GM12878 (cell line): ENCODE measurements at regions not wholly inside any gene's neighbourhood (a gene's known extent, or its start where the extent isn't known, plus 50 kb on each side); places are given as distances from the start of the nearest gene placed in this dataset.

Source experiments
- ATAC-seq: fragments of 200-7000 bp; cut with Tn5 transposase; 3 replicates; pipeline ENCODE4 v1.9.1; 2020; ENCODE audit warnings: mild to moderate bottlenecking, moderate library complexity
- BruUV-seq: library from RNA; stranded (reverse); fragments of 400-500 nt; replicated peaks from 2 replicates; lab custom pipeline; 2021; lab: Mats Ljungman, UMichigan
- CTCF ChIA-PET: fragments of 300-600 bp; sonication (Branson Sonifier 250); formaldehyde crosslinking; extraction: SDS; loops from one replicate; lab custom pipeline; 2021; ENCODE audit warnings: inconsistent platforms; lab: Yijun Ruan, JAX
- POLR2A ChIA-PET: fragments of 350-600 bp; formaldehyde crosslinking; extraction: SDS; loops from one replicate; lab custom pipeline; 2021; ENCODE audit warnings: inconsistent platforms; lab: Charles Lee
- RAD21 ChIA-PET: fragments of 300-600 bp; sonication (Branson Sonifier 250); formaldehyde crosslinking; loops from one replicate; lab custom pipeline; 2023; ENCODE audit warnings: antibody characterized with exemption; ENCODE audit not compliant: unreplicated experiment; lab: Charles Lee
- SMC1A ChIA-PET: fragments of 300-600 bp; sonication (Branson Sonifier 250); formaldehyde crosslinking; loops from one replicate; lab custom pipeline; 2023; ENCODE audit not compliant: unreplicated experiment, uncharacterized antibody; lab: Charles Lee
- DNase-seq: peaks from one replicate; pipeline ENCODE4 v3.0.0-alpha.2; 2011; ENCODE audit warnings: low read depth, low spot score
- FAIRE-seq: peaks from 3 replicates; lab custom pipeline; 2011; peaks lifted over from hg19 to GRCh38; lab: Jason Lieb, UNC
- H2AFZ ChIP-seq: 2 replicates; pipeline ENCODE4 v1.6.0; 2011; ENCODE audit warnings: low read depth, low read length, control low read depth; ENCODE audit not compliant: control insufficient read depth
- H3K27ac ChIP-seq: 2 replicates; pipeline ENCODE4 v1.5.1; 2011; ENCODE audit warnings: control low read depth; ENCODE audit not compliant: control insufficient read depth, insufficient read depth
- H3K27me3 ChIP-seq, 2 experiments: replicated peaks in 1 of 2; 2 replicates each; pipeline versions ENCODE4 v1.6.0 to v1.6.1; 2011; ENCODE audit warnings: low read length in 1 of 2; ENCODE audit not compliant: control insufficient read depth in 2 of 2, insufficient read depth in 2 of 2
- H3K36me3 ChIP-seq, 2 experiments: 2 replicates each; pipeline ENCODE4 v1.5.1; 2011; ENCODE audit warnings: low read length in 1 of 2; ENCODE audit not compliant: control insufficient read depth in 2 of 2, insufficient read depth in 2 of 2
- H3K4me1 ChIP-seq: 2 replicates; pipeline ENCODE4 v1.6.1; 2011; ENCODE audit warnings: mild to moderate bottlenecking, low read length, moderate library complexity, mixed read lengths; ENCODE audit not compliant: control insufficient read depth, insufficient read depth
- H3K4me2 ChIP-seq: 2 replicates; pipeline ENCODE4 v1.6.0; 2011; ENCODE audit warnings: control low read depth; ENCODE audit not compliant: control insufficient read depth, insufficient read depth
- H3K4me3 ChIP-seq: fragments of 200-600 bp; sonication (generic); 2 replicates; pipeline ENCODE4 v1.5.1; 2016
- H3K79me2 ChIP-seq: 2 replicates; pipeline ENCODE4 v1.6.0; 2011; ENCODE audit warnings: low read length; ENCODE audit not compliant: control insufficient read depth, insufficient read depth
- H3K9ac ChIP-seq: 2 replicates; pipeline ENCODE4 v1.8.0; 2011; ENCODE audit warnings: low read length, control low read depth, mixed read lengths; ENCODE audit not compliant: control insufficient read depth, insufficient read depth
- H3K9me3 ChIP-seq: replicated peaks from 3 replicates; pipeline ENCODE4 v1.5.1; 2011; ENCODE audit warnings: mild to moderate bottlenecking, low read length; ENCODE audit not compliant: control insufficient read depth, insufficient read depth
- H4K20me1 ChIP-seq: 2 replicates; pipeline ENCODE4 v1.6.0; 2011; ENCODE audit not compliant: control insufficient read depth, insufficient read depth
- EZH2 ChIP-seq: IDR thresholded peaks from 2 replicates; pipeline ENCODE4 v1.6.1; 2012; ENCODE audit warnings: low read depth, mild to moderate bottlenecking, control low read depth, inconsistent platforms, low read length, borderline replicate concordance; ENCODE audit not compliant: control insufficient read depth
- SREBF2 ChIP-seq: IDR thresholded peaks from 2 replicates; pipeline ENCODE4 v1.6.1; 2012; ENCODE audit warnings: mild to moderate bottlenecking, low read length
- WGBS: methylation state at CpG from one replicate; pipeline ENCODE4 v1.1.6; 2016; ENCODE audit warnings: low lambda C conversion rate; ENCODE audit not compliant: insufficient replicate concordance, insufficient coverage; ENCODE audit errors: missing lambda C conversion rate; 5-methylcytosine and 5-hydroxymethylcytosine counted together
- in situ Hi-C: fragments of 300-500 bp; cut with MboI; formaldehyde crosslinking; loops from 9 replicates; pipeline ENCODE4 v1.14.3; 2018; ENCODE audit warnings: mixed read lengths
- intact Hi-C: fragments of 100-400 bp; cut with micrococcal nuclease; formaldehyde crosslinking; loops from one replicate; pipeline ENCODE4 v1.14.2; 2022; ENCODE audit not compliant: unreplicated experiment
- TF ChIP-seq, protein P1 (sequence below): fragments of 450-650 bp; IDR thresholded peaks from 2 replicates; pipeline ENCODE4 v1.6.1; 2017; ENCODE audit warnings: mild to moderate bottlenecking, low read depth, inconsistent platforms; ENCODE audit not compliant: poor library complexity, severe bottlenecking

DNA sequence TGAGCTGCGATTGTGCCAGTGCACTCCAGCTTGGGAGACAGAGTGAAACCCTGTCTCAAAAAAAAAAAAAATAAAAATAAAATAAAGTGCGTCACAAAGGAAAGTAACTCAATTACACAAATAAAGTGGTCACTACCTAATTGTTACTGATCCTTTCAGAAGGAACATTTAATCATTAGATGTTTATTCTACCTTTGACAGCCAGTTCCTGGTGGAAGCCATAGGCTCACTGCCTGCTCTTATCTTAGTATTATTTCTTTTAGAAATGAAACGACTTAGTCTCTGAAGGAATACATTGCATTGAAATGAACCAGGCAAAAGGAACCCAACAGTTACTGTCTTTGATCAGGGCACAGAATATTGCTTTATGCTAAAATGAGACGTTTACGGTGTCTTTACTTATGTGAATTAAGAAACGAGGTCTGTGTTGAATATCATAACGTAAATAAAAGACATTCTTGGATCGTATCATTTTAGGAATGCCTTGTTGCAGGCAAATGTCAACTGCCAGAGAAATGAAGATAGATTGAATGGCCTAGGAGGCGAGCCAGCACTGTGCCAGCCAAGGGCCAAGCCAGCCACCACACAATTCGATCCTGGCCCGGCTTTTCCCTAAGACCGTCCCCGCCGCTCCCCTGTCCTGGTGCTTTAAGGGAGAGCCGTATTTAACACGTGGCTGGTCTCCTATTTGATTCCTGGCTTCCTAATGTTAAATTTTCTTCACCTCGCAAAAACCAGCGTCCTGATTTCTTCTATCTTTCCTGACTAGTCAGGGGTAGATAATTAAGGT lies 136.7 kb upstream of the GMDS start:
- ChIA-PET RAD21 (no interaction called here), CTCF (no interaction called here), POLR2A (no interaction called here), SMC1A (no interaction called here)
- H3K79me2 ChIP-seq, result no peaks in the 10 kb centered on the region
- no peak overlapping the region for H3K4me2 ChIP-seq
- no peak overlapping the region for H3K27ac ChIP-seq
- FAIRE-seq (no peak), ATAC-seq (no peak), DNase-seq (no peak)
- no TSS peak for BruUV-seq
- intact Hi-C loops, result no loop called here
- H3K36me3 ChIP-seq, result no peaks in the 10 kb centered on the region
- no peak overlapping the region for H2AFZ ChIP-seq
- H3K4me3 ChIP-seq, result no peak overlapping the region
- no peaks in the 10 kb centered on the region for H3K9me3 ChIP-seq
- WGBS, result 77% methylated on average over 18 of the region's 18 CpGs
- H3K9ac ChIP-seq, result no peak overlapping the region
- no peaks in the 10 kb centered on the region for H3K4me1 ChIP-seq
- H4K20me1 ChIP-seq, result no peaks in the 10 kb centered on the region
- no peaks in the 10 kb centered on the region for H3K27me3 ChIP-seq
- in situ Hi-C loops, result no loop called here
- no peak for TF ChIP-seq SREBF2
- TF ChIP-seq, protein P1, sequence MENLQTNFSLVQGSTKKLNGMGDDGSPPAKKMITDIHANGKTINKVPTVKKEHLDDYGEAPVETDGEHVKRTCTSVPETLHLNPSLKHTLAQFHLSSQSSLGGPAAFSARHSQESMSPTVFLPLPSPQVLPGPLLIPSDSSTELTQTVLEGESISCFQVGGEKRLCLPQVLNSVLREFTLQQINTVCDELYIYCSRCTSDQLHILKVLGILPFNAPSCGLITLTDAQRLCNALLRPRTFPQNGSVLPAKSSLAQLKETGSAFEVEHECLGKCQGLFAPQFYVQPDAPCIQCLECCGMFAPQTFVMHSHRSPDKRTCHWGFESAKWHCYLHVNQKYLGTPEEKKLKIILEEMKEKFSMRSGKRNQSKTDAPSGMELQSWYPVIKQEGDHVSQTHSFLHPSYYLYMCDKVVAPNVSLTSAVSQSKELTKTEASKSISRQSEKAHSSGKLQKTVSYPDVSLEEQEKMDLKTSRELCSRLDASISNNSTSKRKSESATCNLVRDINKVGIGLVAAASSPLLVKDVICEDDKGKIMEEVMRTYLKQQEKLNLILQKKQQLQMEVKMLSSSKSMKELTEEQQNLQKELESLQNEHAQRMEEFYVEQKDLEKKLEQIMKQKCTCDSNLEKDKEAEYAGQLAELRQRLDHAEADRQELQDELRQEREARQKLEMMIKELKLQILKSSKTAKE, result no peak
- no peak for TF ChIP-seq EZH2
